K562 (cell line): ENCODE measurements at regions not wholly inside any gene's neighbourhood (a gene's known extent, or its start where the extent isn't known, plus 50 kb on each side); places are given as distances from the start of the nearest gene placed in this dataset.

Experiments
- HLTF ChIP-seq: fragments of 450-650 bp; IDR thresholded peaks from 2 replicates; pipeline ENCODE4 v1.6.1; 2016
- POLR3G ChIP-seq: IDR thresholded peaks from 2 replicates; pipeline ENCODE4 v1.6.1; 2011; ENCODE audit not compliant: insufficient read length, insufficient replicate concordance; ENCODE audit errors: extremely low read depth
- ZNF561 ChIP-seq: fragments of 450-650 bp; formaldehyde crosslinking; conservative IDR thresholded peaks from 2 replicates; pipeline ENCODE4 v1.4.0; 2020; ENCODE audit warnings: mild to moderate bottlenecking, moderate library complexity
- TF ChIP-seq, protein P1 (sequence below), 2 experiments: fragments of 450-650 bp; formaldehyde crosslinking in 1 of 2; IDR thresholded peaks; 2 replicates each; pipeline versions ENCODE4 v1.4.0 to v1.6.1; 2014 to 2020; ENCODE audit warnings: mild to moderate bottlenecking in 2 of 2, borderline replicate concordance in 1 of 2, low read depth in 1 of 2

- TF ChIP-seq POLR3G (no peak), HLTF (no peak), ZNF561 (no peak)
- TF ChIP-seq, protein P1, sequence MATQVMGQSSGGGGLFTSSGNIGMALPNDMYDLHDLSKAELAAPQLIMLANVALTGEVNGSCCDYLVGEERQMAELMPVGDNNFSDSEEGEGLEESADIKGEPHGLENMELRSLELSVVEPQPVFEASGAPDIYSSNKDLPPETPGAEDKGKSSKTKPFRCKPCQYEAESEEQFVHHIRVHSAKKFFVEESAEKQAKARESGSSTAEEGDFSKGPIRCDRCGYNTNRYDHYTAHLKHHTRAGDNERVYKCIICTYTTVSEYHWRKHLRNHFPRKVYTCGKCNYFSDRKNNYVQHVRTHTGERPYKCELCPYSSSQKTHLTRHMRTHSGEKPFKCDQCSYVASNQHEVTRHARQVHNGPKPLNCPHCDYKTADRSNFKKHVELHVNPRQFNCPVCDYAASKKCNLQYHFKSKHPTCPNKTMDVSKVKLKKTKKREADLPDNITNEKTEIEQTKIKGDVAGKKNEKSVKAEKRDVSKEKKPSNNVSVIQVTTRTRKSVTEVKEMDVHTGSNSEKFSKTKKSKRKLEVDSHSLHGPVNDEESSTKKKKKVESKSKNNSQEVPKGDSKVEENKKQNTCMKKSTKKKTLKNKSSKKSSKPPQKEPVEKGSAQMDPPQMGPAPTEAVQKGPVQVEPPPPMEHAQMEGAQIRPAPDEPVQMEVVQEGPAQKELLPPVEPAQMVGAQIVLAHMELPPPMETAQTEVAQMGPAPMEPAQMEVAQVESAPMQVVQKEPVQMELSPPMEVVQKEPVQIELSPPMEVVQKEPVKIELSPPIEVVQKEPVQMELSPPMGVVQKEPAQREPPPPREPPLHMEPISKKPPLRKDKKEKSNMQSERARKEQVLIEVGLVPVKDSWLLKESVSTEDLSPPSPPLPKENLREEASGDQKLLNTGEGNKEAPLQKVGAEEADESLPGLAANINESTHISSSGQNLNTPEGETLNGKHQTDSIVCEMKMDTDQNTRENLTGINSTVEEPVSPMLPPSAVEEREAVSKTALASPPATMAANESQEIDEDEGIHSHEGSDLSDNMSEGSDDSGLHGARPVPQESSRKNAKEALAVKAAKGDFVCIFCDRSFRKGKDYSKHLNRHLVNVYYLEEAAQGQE (IDR thresholded peaks at IDR 0.05; ENCODE audit: borderline replicate concordance) = no peak
- TF ChIP-seq, protein P1 (CRISPR knock-in tag; IDR thresholded peaks at IDR 0.05; ENCODE audit: low read depth) = no peak
Observed at GRCh38 chr9:38338342-38339018, 54.0 kb upstream of the ALDH1B1 start (continued).
